Calu3 (cell line): ENCODE measurements at regions not wholly inside any gene's neighbourhood (a gene's known extent, or its start where the extent isn't known, plus 50 kb on each side); places are given as distances from the start of the nearest gene placed in this dataset.

Experiments
- BruUV-seq: library from RNA; stranded (reverse); fragments of 400-500 nt; replicated peaks from 2 replicates; lab custom pipeline; 2021; lab: Mats Ljungman, UMichigan
- CTCF ChIA-PET: fragments of 300-600 bp; sonication (Branson Sonifier 250); formaldehyde crosslinking; loops from one replicate; lab custom pipeline; 2022; ENCODE audit warnings: antibody characterized with exemption; lab: Charles Lee
- DNase-seq: peaks from one replicate; pipeline ENCODE4 v3.0.0; 2022
- H3K27ac Mint-ChIP-seq: one replicate; pipeline ENCODE4 v1.8.0; 2022; ENCODE audit warnings: mixed read lengths; ENCODE audit not compliant: unreplicated experiment
- H3K27me3 Mint-ChIP-seq: one replicate; pipeline ENCODE4 v1.8.0; 2022; ENCODE audit warnings: mixed read lengths; ENCODE audit not compliant: unreplicated experiment
- H3K36me3 Mint-ChIP-seq: one replicate; pipeline ENCODE4 v1.8.0; 2022; ENCODE audit warnings: mild to moderate bottlenecking, moderate library complexity, mixed read lengths; ENCODE audit not compliant: insufficient read depth, unreplicated experiment
- H3K4me1 Mint-ChIP-seq: one replicate; pipeline ENCODE4 v1.8.0; 2022; ENCODE audit warnings: mild to moderate bottlenecking, low read depth, mixed read lengths; ENCODE audit not compliant: unreplicated experiment
- H3K4me3 Mint-ChIP-seq: one replicate; pipeline ENCODE4 v1.8.0; 2022; ENCODE audit warnings: mild to moderate bottlenecking, low read depth, moderate library complexity, mixed read lengths; ENCODE audit not compliant: unreplicated experiment
- H3K9me3 Mint-ChIP-seq: one replicate; pipeline ENCODE4 v1.8.0; 2022; ENCODE audit warnings: low read depth, mixed read lengths; ENCODE audit not compliant: unreplicated experiment
- CTCF ChIP-seq: fragments of 200-600 bp; IDR thresholded peaks from one replicate; pipeline ENCODE4 v1.8.0; 2022; ENCODE audit warnings: antibody characterized with exemption; ENCODE audit not compliant: unreplicated experiment
- intact Hi-C: fragments of 100-400 bp; cut with micrococcal nuclease; formaldehyde crosslinking; loops from one replicate; pipeline ENCODE4 v1.10.0; 2022; ENCODE audit not compliant: unreplicated experiment

GRCh38 chr11:115751243-115752015 is 247.2 kb upstream of the CADM1 start:
- intact Hi-C loops: no loop called here
- no TSS peak for BruUV-seq
- Mint-ChIP-seq H3K4me1 (no peaks in the 10 kb centered on the region), H3K27ac (no peak overlapping the region), H3K9me3 (peaks cover 3% of the 10 kb centered on the region), H3K4me3 (no peak overlapping the region), H3K27me3 (no peaks in the 10 kb centered on the region), H3K36me3 (no peaks in the 10 kb centered on the region)
- TF ChIP-seq CTCF: no peak
- CTCF ChIA-PET: no interaction called here
- DNase-seq: no peak

- no TSS peak for BruUV-seq
- no peak for TF ChIP-seq CTCF
- Mint-ChIP-seq H3K36me3 (no peaks in the 10 kb centered on the region), H3K27me3 (no peaks in the 10 kb centered on the region), H3K4me3 (no peak overlapping the region), H3K4me1 (no peaks in the 10 kb centered on the region), H3K27ac (no peak overlapping the region), H3K9me3 (peaks cover 11% of the 10 kb centered on the region)
- CTCF ChIA-PET: no interaction called here
- intact Hi-C loops: no loop called here
- no peak for DNase-seq
Observed at GRCh38 chr11:115745610-115746512, 241.6 kb upstream of the CADM1 start.

- CTCF ChIA-PET: no interaction called here
- no peaks in the 10 kb centered on the region for H3K27me3 Mint-ChIP-seq
- no peak overlapping the region for H3K4me3 Mint-ChIP-seq
- intact Hi-C loops: no loop called here
- H3K36me3 Mint-ChIP-seq: no peaks in the 10 kb centered on the region
- TF ChIP-seq CTCF: no peak
- H3K27ac Mint-ChIP-seq: no peak overlapping the region
- BruUV-seq: no TSS peak
- no peak for DNase-seq
- peaks cover 11% of the 10 kb centered on the region for H3K9me3 Mint-ChIP-seq
- no peaks in the 10 kb centered on the region for H3K4me1 Mint-ChIP-seq
Observed at GRCh38 chr11:115745066-115745465, 240.9 kb upstream of the CADM1 start.

GRCh38 chr11:115743719-115744118 is 239.5 kb upstream of the CADM1 start:
- intact Hi-C loops: no loop called here
- no peak overlapping the region for H3K27ac Mint-ChIP-seq

More at GRCh38 chr11:115743719-115744118, 239.5 kb upstream of the CADM1 start:
- TF ChIP-seq CTCF: no peak
- Mint-ChIP-seq H3K36me3 (no peaks in the 10 kb centered on the region), H3K4me1 (no peaks in the 10 kb centered on the region), H3K27me3 (no peaks in the 10 kb centered on the region), H3K4me3 (no peak overlapping the region), H3K9me3 (peaks cover 11% of the 10 kb centered on the region)
- CTCF ChIA-PET: no interaction called here
- DNase-seq: no peak
- BruUV-seq: no TSS peak
